ENCODE measurements at regions not wholly inside any gene's neighbourhood (a gene's known extent, or its start where the extent isn't known, plus 50 kb on each side); places are given as distances from the start of the nearest gene placed in this dataset.

DNA sequence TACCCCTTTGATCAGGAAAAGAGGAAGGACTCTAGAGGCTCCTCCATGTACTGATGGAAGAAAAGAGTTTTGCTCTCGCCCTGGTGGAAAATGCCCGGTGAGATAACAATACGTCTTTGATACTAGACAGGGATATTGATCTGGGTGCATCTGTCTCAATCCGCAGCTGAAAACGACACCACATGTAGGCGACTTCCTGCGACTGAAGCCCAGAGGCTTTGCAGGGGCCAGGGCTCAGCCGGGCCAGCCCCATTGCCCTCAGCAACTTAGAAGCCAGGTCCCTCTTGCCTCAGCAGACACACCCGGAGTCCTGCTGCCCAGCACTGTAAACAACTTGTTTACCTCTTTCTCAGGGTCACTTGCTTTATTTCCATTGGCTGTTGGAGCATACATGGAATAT, 409.4 kb downstream of the IRS2 start:
- TF ChIP-seq ZNF384 (IDR thresholded peaks at IDR 0.05; ENCODE audit: borderline replicate concordance, low read depth, low read length) (no peak), TAF1 (IDR thresholded peaks at IDR 0.05; ENCODE audit: borderline replicate concordance, low read depth, low read length) (no peak), NFYA (IDR thresholded peaks at IDR 0.05; ENCODE audit: borderline replicate concordance, low read depth, low read length) (no peak), EZH2 (IDR thresholded peaks at IDR 0.05; ENCODE audit: borderline replicate concordance, control insufficient read depth, low read depth, low read length) (no peak), JUND (IDR thresholded peaks at IDR 0.05; ENCODE audit: low read depth, low read length) (no peak), EP300 (IDR thresholded peaks at IDR 0.05; ENCODE audit: borderline replicate concordance in 1 of 2, control insufficient read depth in 1 of 2, low read depth in 2 of 2, low read length in 2 of 2) (no peak)
- TF ChIP-seq, protein P1, sequence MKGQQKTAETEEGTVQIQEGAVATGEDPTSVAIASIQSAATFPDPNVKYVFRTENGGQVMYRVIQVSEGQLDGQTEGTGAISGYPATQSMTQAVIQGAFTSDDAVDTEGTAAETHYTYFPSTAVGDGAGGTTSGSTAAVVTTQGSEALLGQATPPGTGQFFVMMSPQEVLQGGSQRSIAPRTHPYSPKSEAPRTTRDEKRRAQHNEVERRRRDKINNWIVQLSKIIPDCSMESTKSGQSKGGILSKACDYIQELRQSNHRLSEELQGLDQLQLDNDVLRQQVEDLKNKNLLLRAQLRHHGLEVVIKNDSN (IDR thresholded peaks at IDR 0.05; ENCODE audit: borderline replicate concordance, extremely low read length, insufficient read depth, low read depth, low read length), result no peak
- TF ChIP-seq, protein P2, sequence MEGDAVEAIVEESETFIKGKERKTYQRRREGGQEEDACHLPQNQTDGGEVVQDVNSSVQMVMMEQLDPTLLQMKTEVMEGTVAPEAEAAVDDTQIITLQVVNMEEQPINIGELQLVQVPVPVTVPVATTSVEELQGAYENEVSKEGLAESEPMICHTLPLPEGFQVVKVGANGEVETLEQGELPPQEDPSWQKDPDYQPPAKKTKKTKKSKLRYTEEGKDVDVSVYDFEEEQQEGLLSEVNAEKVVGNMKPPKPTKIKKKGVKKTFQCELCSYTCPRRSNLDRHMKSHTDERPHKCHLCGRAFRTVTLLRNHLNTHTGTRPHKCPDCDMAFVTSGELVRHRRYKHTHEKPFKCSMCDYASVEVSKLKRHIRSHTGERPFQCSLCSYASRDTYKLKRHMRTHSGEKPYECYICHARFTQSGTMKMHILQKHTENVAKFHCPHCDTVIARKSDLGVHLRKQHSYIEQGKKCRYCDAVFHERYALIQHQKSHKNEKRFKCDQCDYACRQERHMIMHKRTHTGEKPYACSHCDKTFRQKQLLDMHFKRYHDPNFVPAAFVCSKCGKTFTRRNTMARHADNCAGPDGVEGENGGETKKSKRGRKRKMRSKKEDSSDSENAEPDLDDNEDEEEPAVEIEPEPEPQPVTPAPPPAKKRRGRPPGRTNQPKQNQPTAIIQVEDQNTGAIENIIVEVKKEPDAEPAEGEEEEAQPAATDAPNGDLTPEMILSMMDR (IDR thresholded peaks at IDR 0.05 in 2 of 3, conservative IDR thresholded peaks at IDR 0.05 in 1 of 3; ENCODE audit: control insufficient read depth in 2 of 3, extremely low read depth in 1 of 3, insufficient read depth in 1 of 3, low read depth in 3 of 3, low read length in 3 of 3), result no peak

Measured in GM12878 (cell line).